Esophagus squamous epithelium (tissue), 5 donors: ENCODE measurements at regions not wholly inside any gene's neighbourhood (a gene's known extent, or its start where the extent isn't known, plus 50 kb on each side); places are given as distances from the start of the nearest gene placed in this dataset.

Source experiments
- DNase-seq: peaks from one replicate; lab custom pipeline; 2025; lab: John Stamatoyannopoulos, UW
- H3K27ac ChIP-seq, 4 donors: fragments of 200-600 bp; sonication (generic); one replicate each; pipeline ENCODE4 v1.5.1; 2016 to 2019; ENCODE audit warnings: mild to moderate bottlenecking in 1 of 4
- H3K27me3 ChIP-seq, 4 donors: fragments of 200-600 bp; sonication (generic); 1 replicate in 3 of 4; 2 replicates in 1 of 4; pipeline versions ENCODE4 v1.5.1 to v1.6.0; 2017 to 2021; ENCODE audit warnings: antibody characterized with exemption in 1 of 4
- H3K36me3 ChIP-seq, 3 donors: fragments of 200-600 bp; sonication (generic); one replicate each; pipeline ENCODE4 v1.5.1; 2016 to 2019
- H3K4me1 ChIP-seq, 3 donors: fragments of 200-600 bp; sonication (generic); one replicate each; pipeline ENCODE4 v1.5.1; 2017 to 2019
- H3K4me3 ChIP-seq, 4 donors: fragments of 200-600 bp; sonication (generic); 1 replicate in 3 of 4; 2 replicates in 1 of 4; pipeline ENCODE4 v1.5.1; 2016 to 2019; ENCODE audit warnings: mild to moderate bottlenecking in 2 of 4, moderate library complexity in 1 of 4
- H3K9me3 ChIP-seq, 3 donors: fragments of 200-600 bp; sonication (generic); one replicate each; pipeline ENCODE4 v1.5.1; 2016 to 2019
- POLR2A ChIP-seq, 4 donors: fragments of 450-650 bp; IDR thresholded peaks; one replicate each; pipeline ENCODE4 v1.6.1; 2017; ENCODE audit warnings: antibody characterized with exemption in 4 of 4, mild to moderate bottlenecking in 4 of 4, moderate library complexity in 3 of 4
- WGBS, 2 donors: methylation state at CpG; one replicate each; pipeline ENCODE4 v1.1.5; 2018; 5-methylcytosine and 5-hydroxymethylcytosine counted together
- intact Hi-C: fragments of 100-400 bp; cut with DNase I; formaldehyde crosslinking; loops from one replicate; pipeline ENCODE4 v1.15.0; 2022
- TF ChIP-seq, protein P1 (sequence below), 6 experiments: fragments of 450-650 bp in 4 of 6; fragments of 200-600 bp in 2 of 6; sonication (generic) in 2 of 6; IDR thresholded peaks; one replicate each; pipeline ENCODE4 v1.5.1; 2016 to 2019; ENCODE audit warnings: antibody characterized with exemption in 6 of 6, mild to moderate bottlenecking in 4 of 6, moderate library complexity in 4 of 6
- donor health status: DM: yes; HTN: yes; CAD: no.

DNA sequence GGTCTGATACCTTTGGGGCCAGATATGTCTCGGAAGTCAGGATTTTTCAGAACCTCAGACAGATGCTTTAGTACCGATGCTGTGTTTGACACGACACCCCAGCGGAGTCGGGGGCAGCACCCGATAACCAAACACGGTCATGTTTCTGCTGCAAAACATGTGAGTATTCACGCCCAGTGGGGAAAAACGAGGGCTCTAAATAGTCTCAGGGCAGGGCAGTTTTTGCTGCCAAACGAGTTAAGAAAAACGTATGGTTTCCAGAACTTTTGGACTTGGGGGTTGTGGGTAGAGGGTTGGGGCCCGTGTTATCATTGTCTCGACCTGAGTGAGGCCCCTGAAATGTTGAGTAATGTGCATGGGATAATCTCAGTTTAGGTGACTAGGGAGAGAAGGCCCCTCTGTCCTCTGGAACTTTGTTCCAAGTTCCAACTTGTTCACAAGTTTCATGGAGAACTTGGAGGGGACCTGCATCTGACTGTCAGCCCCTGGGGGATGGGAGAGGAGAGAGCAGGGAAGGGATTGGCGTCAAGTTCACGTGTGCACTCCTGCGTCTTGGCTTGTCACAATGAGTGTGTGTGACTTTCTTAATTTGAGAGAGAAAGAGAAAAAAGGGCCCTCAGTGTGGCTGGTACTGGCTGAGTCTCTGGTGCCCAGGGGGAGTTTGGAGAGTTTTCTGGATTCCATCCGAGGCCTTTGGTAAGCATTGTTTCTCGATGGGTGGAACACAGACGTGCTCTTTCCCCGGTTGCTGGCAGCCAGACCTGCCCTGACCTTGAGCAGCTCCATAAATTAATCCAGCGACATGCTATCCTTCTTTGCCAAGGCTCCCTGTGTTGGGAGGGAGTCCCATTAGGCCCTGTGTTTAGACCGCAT is 83.9 kb upstream of the CIBAR2 start:
- peak overlapping the region; percentile 19 to 71 (median 54) for H3K27ac ChIP-seq
- DNase-seq = no peak
- peaks cover 12 to 70% (median 36%) of the 10 kb centered on the region in 3 donors for H3K4me1 ChIP-seq
- H3K36me3 ChIP-seq = no peaks in the 10 kb centered on the region
- WGBS, 2 donors = 31 to 46% methylated on average over 17 to 19 of the region's 22 CpGs
- H3K27me3 ChIP-seq = peaks cover 0 to 48% (median 0%) of the 10 kb centered on the region in 4 donors
- H3K9me3 ChIP-seq = no peaks in the 10 kb centered on the region
- no peak overlapping the region for H3K4me3 ChIP-seq
- TF ChIP-seq, protein P1, sequence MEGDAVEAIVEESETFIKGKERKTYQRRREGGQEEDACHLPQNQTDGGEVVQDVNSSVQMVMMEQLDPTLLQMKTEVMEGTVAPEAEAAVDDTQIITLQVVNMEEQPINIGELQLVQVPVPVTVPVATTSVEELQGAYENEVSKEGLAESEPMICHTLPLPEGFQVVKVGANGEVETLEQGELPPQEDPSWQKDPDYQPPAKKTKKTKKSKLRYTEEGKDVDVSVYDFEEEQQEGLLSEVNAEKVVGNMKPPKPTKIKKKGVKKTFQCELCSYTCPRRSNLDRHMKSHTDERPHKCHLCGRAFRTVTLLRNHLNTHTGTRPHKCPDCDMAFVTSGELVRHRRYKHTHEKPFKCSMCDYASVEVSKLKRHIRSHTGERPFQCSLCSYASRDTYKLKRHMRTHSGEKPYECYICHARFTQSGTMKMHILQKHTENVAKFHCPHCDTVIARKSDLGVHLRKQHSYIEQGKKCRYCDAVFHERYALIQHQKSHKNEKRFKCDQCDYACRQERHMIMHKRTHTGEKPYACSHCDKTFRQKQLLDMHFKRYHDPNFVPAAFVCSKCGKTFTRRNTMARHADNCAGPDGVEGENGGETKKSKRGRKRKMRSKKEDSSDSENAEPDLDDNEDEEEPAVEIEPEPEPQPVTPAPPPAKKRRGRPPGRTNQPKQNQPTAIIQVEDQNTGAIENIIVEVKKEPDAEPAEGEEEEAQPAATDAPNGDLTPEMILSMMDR (IDR thresholded peaks at IDR 0.05) = no peak
- no peak for TF ChIP-seq POLR2A (IDR thresholded peaks at IDR 0.05)
- intact Hi-C loops = no loop called here

- 76 to 100% methylated on average over 2 to 13 of the region's 13 CpGs for whole genome bisulfite sequencing, 2 donors
- H3K27ac ChIP-seq = peak overlapping the region in 3 of 4 donors; percentile 61 to 71 (median 62)
- H3K27me3 ChIP-seq = peaks cover 0 to 40% (median 0%) of the 10 kb centered on the region in 4 donors
- H3K36me3 ChIP-seq = no peaks in the 10 kb centered on the region
- no peaks in the 10 kb centered on the region for H3K9me3 ChIP-seq
- H3K4me3 ChIP-seq = no peak overlapping the region
- H3K4me1 ChIP-seq = peaks cover 12 to 75% (median 36%) of the 10 kb centered on the region in 3 donors
- TF ChIP-seq POLR2A (IDR thresholded peaks at IDR 0.05) = no peak
- TF ChIP-seq, protein P1 (IDR thresholded peaks at IDR 0.05) = no peak
- intact Hi-C loops = no loop called here
- no peak for DNase-seq
Measured at GRCh38 chr16:85196976-85197375, 84.7 kb upstream of the CIBAR2 start.

- intact Hi-C loops = no loop called here
- TF ChIP-seq POLR2A (IDR thresholded peaks at IDR 0.05) = no peak
- TF ChIP-seq, protein P1 (IDR thresholded peaks at IDR 0.05) = no peak
- 82 to 91% methylated on average over 6 of the region's 22 CpGs for WGBS, 2 donors
- no peak overlapping the region for H3K4me3 ChIP-seq
- H3K27me3 ChIP-seq = peaks cover 0 to 31% (median 0%) of the 10 kb centered on the region in 4 donors
- H3K9me3 ChIP-seq = no peaks in the 10 kb centered on the region
- H3K4me1 ChIP-seq = peaks cover 17 to 75% (median 45%) of the 10 kb centered on the region in 3 donors
- H3K27ac ChIP-seq = peak overlapping the region in 1 of 4 donors; percentile 71
- no peaks in the 10 kb centered on the region for H3K36me3 ChIP-seq
- no peak for DNase-seq
Measured at GRCh38 chr16:85197611-85198566, 85.6 kb upstream of the CIBAR2 start.

GRCh38 chr16:85199069-85199725 is 86.9 kb upstream of the CIBAR2 start:
- no peaks in the 10 kb centered on the region for H3K36me3 ChIP-seq
- no peak overlapping the region for H3K4me3 ChIP-seq
- no peak for TF ChIP-seq POLR2A (IDR thresholded peaks at IDR 0.05)
- TF ChIP-seq, protein P1 (IDR thresholded peaks at IDR 0.05) = no peak
- WGBS, 2 donors = 71 to 81% methylated on average over 15 to 20 of the region's 21 CpGs
- H3K9me3 ChIP-seq = no peaks in the 10 kb centered on the region
- H3K27ac ChIP-seq = no peak overlapping the region
- intact Hi-C loops = no loop called here
- peaks cover 17 to 81% (median 54%) of the 10 kb centered on the region in 3 donors for H3K4me1 ChIP-seq
- no peak for DNase-seq
- peaks cover 0 to 30% (median 0%) of the 10 kb centered on the region in 4 donors for H3K27me3 ChIP-seq
